ENCODE measurements at regions not wholly inside any gene's neighbourhood (a gene's known extent, or its start where the extent isn't known, plus 50 kb on each side); places are given as distances from the start of the nearest gene placed in this dataset.

DNA sequence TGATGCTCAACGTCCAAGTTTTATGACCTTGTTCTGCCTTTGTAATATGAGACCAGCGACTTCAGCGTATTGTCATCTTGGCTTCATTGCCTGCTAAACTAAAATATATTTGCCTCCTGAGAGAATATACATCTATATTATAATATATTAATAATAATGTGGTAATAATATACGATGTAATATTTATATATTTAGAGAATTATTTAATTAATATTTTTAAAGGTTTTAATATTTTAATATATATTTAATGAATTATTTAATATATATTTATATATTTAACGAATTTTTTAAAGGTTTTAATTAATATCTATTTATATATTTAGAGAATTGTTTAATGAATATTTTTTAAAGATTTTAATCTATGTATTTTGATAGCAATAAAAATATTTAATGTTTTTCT lies 700.7 kb downstream of the TAF11L14 start:
- Histone ChIP-seq H3K23ac (ENCODE audit: insufficient read length) (no peak overlapping the region), H2AK5ac (ENCODE audit: low read depth, low read length) (no peak overlapping the region), H4K91ac (replicated peaks; ENCODE audit: insufficient read length, low read length) (no peak overlapping the region), H4K8ac (ENCODE audit: extremely low read depth, insufficient read depth, low read length) (no peak overlapping the region), H3K27ac (ENCODE audit: low read depth, low read length) (no peak overlapping the region), H3K14ac (ENCODE audit: insufficient read length) (no peak overlapping the region), H4K5ac (ENCODE audit: insufficient read length, low read depth, low read length) (no peak overlapping the region), H2BK20ac (ENCODE audit: low read length) (no peak overlapping the region), H3K18ac (ENCODE audit: extremely low read depth, low read length) (no peak overlapping the region), H2BK120ac (replicated peaks; ENCODE audit: low read depth, low read length) (no peak overlapping the region), H3K4ac (replicated peaks; ENCODE audit: insufficient read length, low read depth, low read length) (no peak overlapping the region), H3K4me3 (ENCODE audit: extremely low read depth in 1 of 4, insufficient read depth in 2 of 4, low read depth in 3 of 4, low read length in 4 of 4) (no peak overlapping the region), H3K23me2 (ENCODE audit: low read depth, low read length) (no peaks in the 10 kb centered on the region), H3K79me1 (ENCODE audit: low read depth, low read length) (no peaks in the 10 kb centered on the region), H3K56ac (replicated peaks; ENCODE audit: insufficient read length, low read depth, low read length) (no peak overlapping the region), H3K36me3 (ENCODE audit: control insufficient read depth in 2 of 4, insufficient read depth in 4 of 4, low read length in 3 of 4) (no peaks in the 10 kb centered on the region), H3K79me2 (ENCODE audit: control insufficient read depth in 1 of 2, insufficient read depth in 2 of 2, low read length in 2 of 2) (no peaks in the 10 kb centered on the region), H3K9ac (replicated peaks in 1 of 4; ENCODE audit: extremely low read depth in 1 of 4, low read depth in 3 of 4, low read length in 3 of 4) (no peak overlapping the region), H2BK15ac (ENCODE audit: low read length) (no peak overlapping the region), H4K20me1 (replicated peaks in 1 of 2; ENCODE audit: control insufficient read depth in 1 of 2, insufficient read depth in 2 of 2, low read length in 2 of 2) (no peaks in the 10 kb centered on the region), H2BK12ac (ENCODE audit: low read depth, low read length) (no peak overlapping the region), H3K9me3 (ENCODE audit: insufficient read depth in 2 of 2, low read depth in 1 of 2, low read length in 1 of 2) (no peaks in the 10 kb centered on the region), H2BK5ac (ENCODE audit: low read depth, low read length) (no peak overlapping the region), H3K4me1 (replicated peaks in 1 of 4; ENCODE audit: control insufficient read depth in 3 of 4, insufficient read depth in 4 of 4, low read length in 3 of 4) (no peaks in the 10 kb centered on the region), H3K27me3 (replicated peaks in 1 of 4; ENCODE audit: control insufficient read depth in 3 of 4, extremely low read depth in 1 of 4, insufficient read depth in 3 of 4, low read length in 3 of 4) (no peaks in the 10 kb centered on the region), H2AFZ (ENCODE audit: low read length) (no peak overlapping the region), H3K4me2 (ENCODE audit: insufficient read depth in 1 of 2, low read depth in 2 of 2, low read length in 2 of 2) (no peak overlapping the region)
- POLR2A ChIA-PET (ENCODE audit: partially characterized antibody), result no interaction called here
- CTCF ChIA-PET (ENCODE audit: partially characterized antibody), result no interaction called here
- TF ChIP-seq KDM1A (IDR thresholded peaks at IDR 0.05; ENCODE audit: borderline replicate concordance, low read length) (no peak), SP2 (IDR thresholded peaks at IDR 0.05; ENCODE audit: low read length) (no peak), EP300 (IDR thresholded peaks at IDR 0.05; ENCODE audit: borderline replicate concordance in 1 of 2, low read depth in 2 of 2, low read length in 2 of 2) (no peak), SIRT6 (IDR thresholded peaks at IDR 0.05; ENCODE audit: low read length) (no peak)
- TF ChIP-seq, protein P1, sequence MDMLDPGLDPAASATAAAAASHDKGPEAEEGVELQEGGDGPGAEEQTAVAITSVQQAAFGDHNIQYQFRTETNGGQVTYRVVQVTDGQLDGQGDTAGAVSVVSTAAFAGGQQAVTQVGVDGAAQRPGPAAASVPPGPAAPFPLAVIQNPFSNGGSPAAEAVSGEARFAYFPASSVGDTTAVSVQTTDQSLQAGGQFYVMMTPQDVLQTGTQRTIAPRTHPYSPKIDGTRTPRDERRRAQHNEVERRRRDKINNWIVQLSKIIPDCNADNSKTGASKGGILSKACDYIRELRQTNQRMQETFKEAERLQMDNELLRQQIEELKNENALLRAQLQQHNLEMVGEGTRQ (IDR thresholded peaks at IDR 0.05; ENCODE audit: low read length), result no peak
- DNase-seq (ENCODE audit: low read depth in 1 of 2, low spot score in 2 of 2), result no peak
- WGBS, 2 experiments (ENCODE audit: extremely low coverage in 1 of 2, insufficient coverage in 1 of 2, insufficient read length in 1 of 2, insufficient replicate concordance in 2 of 2, low coverage in 1 of 2, low lambda C conversion rate in 2 of 2, missing lambda C conversion rate in 1 of 2), result 93% methylated on average over 5 of the region's 5 CpGs; no CpG with 5 or more reads in 1 of the 2 experiments
- no peak for FAIRE-seq

Measured in H1 (cell line).